Stimulated activated effector memory CD8-positive, alpha-beta T cell treated with anti-CD3 and anti-CD28 coated beads, Interleukin-12 subunit alpha, Interleukin-12 subunit beta, amount 100 ng/mL, for 72 hours (primary cell): ENCODE measurements at regions not wholly inside any gene's neighbourhood (a gene's known extent, or its start where the extent isn't known, plus 50 kb on each side); places are given as distances from the start of the nearest gene placed in this dataset.

ENCODE experiments used
- ATAC-seq: fragments of 150-1000 bp; cut with Tn5 transposase; 2 replicates; pipeline ENCODE4 v1.10.0; 2021
- DNase-seq, 2 donors: peaks; one replicate each; pipeline ENCODE4 v3.0.0; 2021 to 2022; ENCODE audit warnings: low spot score in 2 of 2
- H3K27ac Mint-ChIP-seq: one replicate; pipeline ENCODE4 v1.8.0; 2022; ENCODE audit warnings: mild to moderate bottlenecking, mixed read lengths
- H3K36me3 Mint-ChIP-seq: one replicate; pipeline ENCODE4 v1.8.0; 2022; ENCODE audit warnings: mild to moderate bottlenecking, mixed read lengths
- H3K4me1 Mint-ChIP-seq: one replicate; pipeline ENCODE4 v1.8.0; 2022; ENCODE audit warnings: mixed read lengths
- H3K4me3 Mint-ChIP-seq: one replicate; pipeline ENCODE4 v1.8.0; 2022; ENCODE audit warnings: mild to moderate bottlenecking, mixed read lengths
- H3K9me3 Mint-ChIP-seq: one replicate; pipeline ENCODE4 v1.8.0; 2022; ENCODE audit warnings: mixed read lengths

- H3K4me3 Mint-ChIP-seq, result no peak overlapping the region
- H3K9me3 Mint-ChIP-seq, result peaks cover 24% of the 10 kb centered on the region
- H3K36me3 Mint-ChIP-seq, result no peaks in the 10 kb centered on the region
- H3K4me1 Mint-ChIP-seq, result no peaks in the 10 kb centered on the region
- no peak overlapping the region for H3K27ac Mint-ChIP-seq
- no peak for ATAC-seq
- no peak for DNase-seq
Observed at GRCh38 chr5:118705959-118706667, 282.2 kb downstream of the DTWD2 start.

GRCh38 chr5:118703241-118703640, 285.1 kb downstream of the DTWD2 start:
- Mint-ChIP-seq H3K4me3 (no peak overlapping the region), H3K9me3 (peaks cover 18% of the 10 kb centered on the region), H3K4me1 (no peaks in the 10 kb centered on the region), H3K36me3 (no peaks in the 10 kb centered on the region), H3K27ac (no peak overlapping the region)
- DNase-seq (no peak), ATAC-seq (no peak)

- ATAC-seq (no peak), DNase-seq (no peak)
- peaks cover 15% of the 10 kb centered on the region for H3K9me3 Mint-ChIP-seq
- no peak overlapping the region for H3K4me3 Mint-ChIP-seq
- H3K27ac Mint-ChIP-seq, result no peak overlapping the region
- no peaks in the 10 kb centered on the region for H3K4me1 Mint-ChIP-seq
- H3K36me3 Mint-ChIP-seq, result no peaks in the 10 kb centered on the region
Observed at GRCh38 chr5:118701791-118702190, 286.6 kb downstream of the DTWD2 start.

- H3K36me3 Mint-ChIP-seq, result no peaks in the 10 kb centered on the region
- no peaks in the 10 kb centered on the region for H3K4me1 Mint-ChIP-seq
- H3K9me3 Mint-ChIP-seq, result peaks cover 15% of the 10 kb centered on the region
- no peak for ATAC-seq
- H3K4me3 Mint-ChIP-seq, result no peak overlapping the region
- DNase-seq, result no peak
- H3K27ac Mint-ChIP-seq, result no peak overlapping the region
Observed at GRCh38 chr5:118700510-118700909, 287.8 kb downstream of the DTWD2 start.

- no peaks in the 10 kb centered on the region for H3K4me1 Mint-ChIP-seq
- H3K4me3 Mint-ChIP-seq, result no peak overlapping the region
- H3K27ac Mint-ChIP-seq, result no peak overlapping the region
- H3K9me3 Mint-ChIP-seq, result peaks cover 9% of the 10 kb centered on the region
- ATAC-seq, result no peak
- H3K36me3 Mint-ChIP-seq, result no peaks in the 10 kb centered on the region
- no peak for DNase-seq
Observed at GRCh38 chr5:118698774-118699173, 289.6 kb downstream of the DTWD2 start.

GRCh38 chr5:118696076-118696475, 292.3 kb downstream of the DTWD2 start:
- ATAC-seq (no peak), DNase-seq (no peak)
- Mint-ChIP-seq H3K27ac (no peak overlapping the region), H3K4me3 (no peak overlapping the region), H3K36me3 (no peaks in the 10 kb centered on the region), H3K4me1 (no peaks in the 10 kb centered on the region), H3K9me3 (no peaks in the 10 kb centered on the region)

- no peak for DNase-seq
- no peaks in the 10 kb centered on the region for H3K36me3 Mint-ChIP-seq
- H3K4me3 Mint-ChIP-seq, result no peak overlapping the region
- peaks cover 3% of the 10 kb centered on the region for H3K9me3 Mint-ChIP-seq
- peak; percentile 28 for ATAC-seq
- no peaks in the 10 kb centered on the region for H3K4me1 Mint-ChIP-seq
- no peak overlapping the region for H3K27ac Mint-ChIP-seq
Observed at GRCh38 chr5:118692811-118693342, 295.5 kb downstream of the DTWD2 start.

GRCh38 chr5:118687661-118688621, 300.4 kb downstream of the DTWD2 start:
- Mint-ChIP-seq H3K4me3 (no peak overlapping the region), H3K36me3 (no peaks in the 10 kb centered on the region), H3K9me3 (peaks cover 10% of the 10 kb centered on the region), H3K27ac (no peak overlapping the region), H3K4me1 (no peaks in the 10 kb centered on the region)
- DNase-seq (no peak), ATAC-seq (no peak)

- no peak overlapping the region for H3K4me3 Mint-ChIP-seq
- peaks cover 10% of the 10 kb centered on the region for H3K9me3 Mint-ChIP-seq
- H3K36me3 Mint-ChIP-seq, result no peaks in the 10 kb centered on the region
- ATAC-seq, result no peak
- no peaks in the 10 kb centered on the region for H3K4me1 Mint-ChIP-seq
- DNase-seq, result no peak
- H3K27ac Mint-ChIP-seq, result no peak overlapping the region
Observed at GRCh38 chr5:118687100-118687499, 301.2 kb downstream of the DTWD2 start.

GRCh38 chr5:118681655-118682054, 306.7 kb downstream of the DTWD2 start:
- ATAC-seq, result no peak
- Mint-ChIP-seq H3K9me3 (peaks cover 10% of the 10 kb centered on the region), H3K27ac (no peak overlapping the region), H3K4me1 (no peaks in the 10 kb centered on the region), H3K4me3 (no peak overlapping the region), H3K36me3 (no peaks in the 10 kb centered on the region)
- no peak for DNase-seq

- ATAC-seq, result no peak
- Mint-ChIP-seq H3K36me3 (no peaks in the 10 kb centered on the region), H3K27ac (no peak overlapping the region), H3K4me1 (no peaks in the 10 kb centered on the region), H3K4me3 (no peak overlapping the region), H3K9me3 (peaks cover 9% of the 10 kb centered on the region)
- DNase-seq, result no peak
Observed at GRCh38 chr5:118679264-118679940, 308.9 kb downstream of the DTWD2 start.

- Mint-ChIP-seq H3K4me1 (no peaks in the 10 kb centered on the region), H3K27ac (no peak overlapping the region), H3K36me3 (no peaks in the 10 kb centered on the region), H3K4me3 (no peak overlapping the region), H3K9me3 (peaks cover 9% of the 10 kb centered on the region)
- ATAC-seq, result no peak
- DNase-seq, result no peak
Observed at GRCh38 chr5:118678746-118679145, 309.6 kb downstream of the DTWD2 start.

- H3K4me3 Mint-ChIP-seq, result no peak overlapping the region
- DNase-seq, result no peak
- no peaks in the 10 kb centered on the region for H3K36me3 Mint-ChIP-seq
- no peaks in the 10 kb centered on the region for H3K4me1 Mint-ChIP-seq
- peaks cover 12% of the 10 kb centered on the region for H3K9me3 Mint-ChIP-seq
- H3K27ac Mint-ChIP-seq, result no peak overlapping the region
- no peak for ATAC-seq
Observed at GRCh38 chr5:118675247-118675646, 313.1 kb downstream of the DTWD2 start.

GRCh38 chr5:118657576-118657975, 330.8 kb downstream of the DTWD2 start:
- Mint-ChIP-seq H3K4me1 (no peaks in the 10 kb centered on the region), H3K4me3 (no peak overlapping the region), H3K9me3 (peaks cover 11% of the 10 kb centered on the region), H3K36me3 (no peaks in the 10 kb centered on the region), H3K27ac (no peak overlapping the region)
- DNase-seq (no peak), ATAC-seq (no peak)

- Mint-ChIP-seq H3K27ac (no peak overlapping the region), H3K9me3 (peaks cover 11% of the 10 kb centered on the region), H3K36me3 (no peaks in the 10 kb centered on the region), H3K4me3 (no peak overlapping the region), H3K4me1 (no peaks in the 10 kb centered on the region)
- no peak for DNase-seq
- ATAC-seq, result no peak
Observed at GRCh38 chr5:118653872-118654271, 334.5 kb downstream of the DTWD2 start.
